AG09309 (cell line): ENCODE measurements at regions not wholly inside any gene's neighbourhood (a gene's known extent, or its start where the extent isn't known, plus 50 kb on each side); places are given as distances from the start of the nearest gene placed in this dataset.
"Not testable (repeated sequence)": the region's sequence is repeated elsewhere in the genome, so short reads cannot be mapped to it uniquely, and the experiment has no call there.

ENCODE experiments used
- DNase-seq: peaks from one replicate; pipeline ENCODE4 v3.0.0-alpha.2; 2010; ENCODE audit warnings: low read depth
- H3K4me3 ChIP-seq: 2 replicates; pipeline ENCODE4 v1.5.1; 2011; ENCODE audit warnings: mild to moderate bottlenecking, low read depth, low read length, moderate library complexity; ENCODE audit not compliant: control insufficient read depth
- TF ChIP-seq, protein P1 (sequence below): IDR thresholded peaks from 2 replicates; pipeline ENCODE4 v1.5.1; 2011; ENCODE audit warnings: mild to moderate bottlenecking, low read depth, low read length, inconsistent platforms; ENCODE audit not compliant: insufficient read depth, control insufficient read depth; ENCODE audit errors: missing control alignments

DNA sequence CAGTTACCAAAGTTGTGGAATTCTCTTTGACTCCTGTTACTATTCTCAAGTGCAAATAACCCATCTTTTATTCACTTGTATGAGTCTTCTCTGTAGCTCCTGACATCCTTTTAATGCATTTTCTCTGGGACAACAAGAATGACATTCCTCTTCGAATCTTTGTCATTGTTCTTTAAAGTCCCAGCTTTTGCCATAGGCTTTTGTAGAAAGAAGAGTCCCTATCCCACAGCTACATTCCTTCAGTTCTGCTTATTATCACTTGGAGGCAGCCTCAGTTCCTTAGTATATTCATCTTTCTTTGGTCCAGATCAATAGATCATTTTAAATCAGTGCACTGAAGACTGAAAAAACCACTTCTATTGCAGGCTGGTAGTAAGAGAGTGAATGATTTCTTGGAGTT is 560.2 kb downstream of the DACH1 start:
- H3K4me3 ChIP-seq = no peak overlapping the region
- TF ChIP-seq, protein P1, sequence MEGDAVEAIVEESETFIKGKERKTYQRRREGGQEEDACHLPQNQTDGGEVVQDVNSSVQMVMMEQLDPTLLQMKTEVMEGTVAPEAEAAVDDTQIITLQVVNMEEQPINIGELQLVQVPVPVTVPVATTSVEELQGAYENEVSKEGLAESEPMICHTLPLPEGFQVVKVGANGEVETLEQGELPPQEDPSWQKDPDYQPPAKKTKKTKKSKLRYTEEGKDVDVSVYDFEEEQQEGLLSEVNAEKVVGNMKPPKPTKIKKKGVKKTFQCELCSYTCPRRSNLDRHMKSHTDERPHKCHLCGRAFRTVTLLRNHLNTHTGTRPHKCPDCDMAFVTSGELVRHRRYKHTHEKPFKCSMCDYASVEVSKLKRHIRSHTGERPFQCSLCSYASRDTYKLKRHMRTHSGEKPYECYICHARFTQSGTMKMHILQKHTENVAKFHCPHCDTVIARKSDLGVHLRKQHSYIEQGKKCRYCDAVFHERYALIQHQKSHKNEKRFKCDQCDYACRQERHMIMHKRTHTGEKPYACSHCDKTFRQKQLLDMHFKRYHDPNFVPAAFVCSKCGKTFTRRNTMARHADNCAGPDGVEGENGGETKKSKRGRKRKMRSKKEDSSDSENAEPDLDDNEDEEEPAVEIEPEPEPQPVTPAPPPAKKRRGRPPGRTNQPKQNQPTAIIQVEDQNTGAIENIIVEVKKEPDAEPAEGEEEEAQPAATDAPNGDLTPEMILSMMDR = no peak
- DNase-seq = no peak

DNA sequence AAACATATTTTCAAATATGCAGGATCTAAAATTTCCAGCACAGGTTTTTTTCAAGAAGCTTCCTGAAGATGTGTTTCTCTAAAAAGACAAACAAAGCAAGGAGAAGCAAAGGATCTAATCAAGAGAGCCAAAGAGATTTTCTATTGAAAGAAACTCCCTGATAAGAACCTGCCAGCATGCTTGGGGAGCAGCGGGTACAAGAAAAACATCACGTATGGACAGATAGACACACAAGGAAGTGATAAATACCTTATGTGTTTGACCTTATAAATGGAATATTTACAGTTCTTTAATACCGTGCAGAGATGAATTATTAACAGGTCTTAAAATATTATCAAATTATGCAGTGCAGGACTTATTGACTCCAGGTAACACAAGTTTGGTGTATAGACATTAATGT is 562.1 kb downstream of the DACH1 start:
- TF ChIP-seq, protein P1 = no peak
- DNase-seq = no peak
- no peak overlapping the region for H3K4me3 ChIP-seq

DNA sequence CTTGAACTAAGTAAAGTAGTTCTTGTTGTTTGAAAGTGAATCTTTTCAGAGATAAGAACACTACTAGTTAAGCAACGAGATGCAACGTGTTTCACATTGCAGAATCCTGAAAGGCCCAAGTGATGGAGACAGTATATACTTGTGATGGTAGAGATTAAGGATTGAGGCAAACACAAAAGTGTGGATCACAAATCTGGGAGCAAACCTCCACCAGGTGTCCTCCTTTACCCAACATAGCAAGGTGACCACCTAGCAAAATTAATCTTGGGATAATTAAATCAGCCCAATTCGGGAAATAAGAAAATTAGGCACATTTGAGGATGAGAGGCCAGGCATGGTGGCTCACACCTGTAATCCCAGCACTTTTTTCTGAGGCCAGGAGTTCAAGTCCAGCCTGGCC is 563.9 kb downstream of the DACH1 start:
- H3K4me3 ChIP-seq = no peak overlapping the region
- DNase-seq = no peak
- TF ChIP-seq, protein P1 = no peak

DNA sequence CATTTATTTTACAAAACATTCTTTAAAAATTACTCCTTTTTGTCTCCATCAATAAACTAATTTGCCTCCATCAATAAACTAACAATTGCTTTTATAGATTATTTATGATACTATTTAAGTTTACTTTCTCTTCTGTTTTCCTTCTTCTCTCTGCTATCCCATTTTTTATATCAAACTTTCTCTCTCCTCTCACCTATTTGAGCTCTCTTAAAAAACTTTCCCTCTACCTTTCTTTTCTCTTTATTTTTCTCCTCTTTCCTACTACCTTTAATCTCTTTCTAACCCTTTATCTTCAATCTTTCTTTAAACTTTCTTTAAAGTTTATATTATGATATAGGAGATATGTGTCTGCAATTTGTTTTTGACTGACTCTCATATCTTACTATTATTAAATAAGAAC is 566.4 kb downstream of the DACH1 start:
- no peak overlapping the region for H3K4me3 ChIP-seq
- TF ChIP-seq, protein P1 = no peak
- no peak for DNase-seq

DNA sequence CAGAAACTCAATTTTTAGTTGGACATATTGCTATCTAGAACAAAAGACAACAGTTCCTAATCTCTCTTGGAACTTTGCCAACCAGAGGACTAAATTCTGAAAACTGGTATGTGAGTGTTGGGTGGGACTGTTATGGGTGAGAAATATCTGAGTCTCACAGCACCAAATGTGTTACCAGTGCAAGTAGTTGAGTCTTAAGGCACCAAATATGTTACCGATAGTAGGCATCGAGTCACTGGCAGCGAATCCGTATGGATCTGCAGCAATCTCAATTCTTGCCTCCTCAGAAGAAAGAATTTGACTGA is 575.2 kb downstream of the DACH1 start:
- no peak overlapping the region for H3K4me3 ChIP-seq
- TF ChIP-seq, protein P1 = no peak
- DNase-seq = no peak

DNA sequence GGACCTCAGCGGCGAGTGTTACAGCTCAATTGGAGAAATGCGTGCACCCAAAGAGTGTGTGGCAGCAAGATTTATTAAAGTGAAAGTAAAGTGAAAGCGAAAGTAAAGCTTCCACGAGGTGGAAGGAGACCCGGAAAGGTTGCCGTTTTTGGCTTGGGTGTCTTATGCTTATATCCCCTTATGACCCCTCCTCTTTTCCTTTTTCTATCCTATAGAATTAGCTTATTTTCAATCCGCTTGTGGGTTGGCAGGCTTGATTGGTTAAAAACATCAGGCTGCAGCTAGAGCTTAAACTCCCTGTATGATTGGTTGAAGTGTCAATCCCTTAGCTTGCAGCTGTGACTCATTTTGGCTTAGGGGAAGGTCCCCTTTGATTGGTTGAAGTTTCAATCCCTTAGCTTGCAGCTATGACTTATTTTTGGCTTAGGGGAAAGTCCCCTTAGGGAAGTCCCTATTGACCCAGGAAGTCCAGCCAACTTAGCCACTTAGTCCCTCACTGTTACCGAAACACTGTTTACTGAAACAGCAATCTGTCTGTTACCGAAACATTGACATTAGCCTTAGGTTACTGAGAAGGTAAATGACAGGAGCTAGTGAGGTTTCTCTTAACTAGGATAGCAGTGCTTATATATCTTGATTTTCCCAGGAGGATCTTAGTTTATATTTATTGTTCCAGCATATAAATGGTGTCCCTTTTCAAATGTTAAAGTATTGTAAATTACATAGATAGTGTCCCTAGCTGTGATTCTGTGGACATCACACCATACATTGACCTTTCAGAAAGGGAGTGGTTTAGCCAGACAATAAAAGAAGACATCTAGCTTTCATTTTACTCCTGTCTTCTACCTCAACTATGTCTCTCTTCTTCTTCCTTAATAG is 575.8 kb downstream of the DACH1 start:
- peak overlapping the region; percentile 18 for H3K4me3 ChIP-seq
- no peak for DNase-seq
- TF ChIP-seq, protein P1 = no peak

DNA sequence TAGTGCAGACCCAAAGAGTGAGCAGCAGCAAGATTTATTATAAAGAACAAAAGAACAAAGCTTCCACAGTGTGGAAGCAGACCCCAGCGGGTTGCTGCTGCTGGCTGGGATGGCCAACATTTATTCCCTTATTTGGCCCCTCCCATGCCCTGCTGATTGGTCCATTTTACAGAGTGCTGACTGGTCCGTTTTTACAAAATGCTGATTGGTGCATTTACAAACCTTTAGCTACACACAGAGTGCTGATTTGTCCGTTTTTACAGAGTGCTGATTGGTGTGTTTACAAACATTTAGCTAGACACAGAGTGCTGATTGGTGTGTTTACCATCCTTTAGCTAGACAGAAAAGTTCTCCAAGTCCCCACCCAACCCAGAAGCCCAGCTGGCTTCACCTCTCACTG is 577.0 kb downstream of the DACH1 start:
- DNase-seq, H3K4me3 ChIP-seq: not testable (repeated sequence)
